GM12891 (cell line): ENCODE measurements at regions not wholly inside any gene's neighbourhood (a gene's known extent, or its start where the extent isn't known, plus 50 kb on each side); places are given as distances from the start of the nearest gene placed in this dataset.
"Not testable (repeated sequence)": the region's sequence is repeated elsewhere in the genome, so short reads cannot be mapped to it uniquely, and the experiment has no call there.

Experiments
- DNase-seq: peaks from one replicate; pipeline ENCODE4 v3.0.0; 2011; ENCODE audit warnings: low spot score; ENCODE audit not compliant: insufficient read length
- FAIRE-seq: peaks from 2 replicates; lab custom pipeline; 2011; peaks lifted over from hg19 to GRCh38; lab: Jason Lieb, UNC
- PAX5 ChIP-seq: IDR thresholded peaks from 2 replicates; pipeline ENCODE4 v1.6.1; 2011; ENCODE audit warnings: low read length, moderate library complexity, mild to moderate bottlenecking; ENCODE audit not compliant: insufficient read depth, severe bottlenecking
- POLR2A ChIP-seq: IDR thresholded peaks from 2 replicates; pipeline ENCODE4 v1.6.1; 2011; ENCODE audit warnings: low read depth, low read length, control low read depth
- POLR2AphosphoS5 ChIP-seq: IDR thresholded peaks from 2 replicates; pipeline ENCODE4 v1.6.1; 2011; ENCODE audit warnings: low read depth, low read length, control low read depth
- POU2F2 ChIP-seq: IDR thresholded peaks from 2 replicates; pipeline ENCODE4 v1.6.1; 2011; ENCODE audit warnings: low read depth, mild to moderate bottlenecking, control low read depth, low read length, moderate library complexity
- SPI1 ChIP-seq: IDR thresholded peaks from 2 replicates; pipeline ENCODE4 v1.6.1; 2011; ENCODE audit warnings: low read depth, low read length, control low read depth
- TAF1 ChIP-seq: IDR thresholded peaks from 2 replicates; pipeline ENCODE4 v1.6.1; 2011; ENCODE audit warnings: low read depth, low read length, control low read depth

DNA sequence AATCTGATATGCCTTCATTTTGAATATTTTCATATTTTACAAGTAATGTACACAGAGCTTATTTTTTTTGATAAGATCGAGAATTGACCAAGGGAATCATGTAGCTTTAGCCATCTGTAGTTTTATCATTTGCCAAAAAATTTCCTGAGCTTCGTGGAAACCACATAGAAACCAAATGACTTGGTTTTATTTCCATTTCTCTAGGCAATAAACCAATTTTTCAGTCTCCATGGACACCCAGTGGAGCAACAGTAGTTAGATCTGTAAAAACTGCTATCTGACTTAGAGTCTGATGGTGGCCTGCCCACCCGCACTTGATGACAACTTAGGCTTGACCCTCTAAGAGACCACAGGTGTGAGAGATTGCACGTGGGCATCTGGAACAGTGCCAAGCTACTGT lies 127.8 kb upstream of the CDK6 start:
- FAIRE-seq (no peak), DNase-seq (no peak)
- TF ChIP-seq TAF1 = no peak
- TF ChIP-seq SPI1 = no peak
- no peak for TF ChIP-seq POLR2A
- no peak for TF ChIP-seq POLR2AphosphoS5
- TF ChIP-seq POU2F2 = no peak
- TF ChIP-seq PAX5 = no peak

DNA sequence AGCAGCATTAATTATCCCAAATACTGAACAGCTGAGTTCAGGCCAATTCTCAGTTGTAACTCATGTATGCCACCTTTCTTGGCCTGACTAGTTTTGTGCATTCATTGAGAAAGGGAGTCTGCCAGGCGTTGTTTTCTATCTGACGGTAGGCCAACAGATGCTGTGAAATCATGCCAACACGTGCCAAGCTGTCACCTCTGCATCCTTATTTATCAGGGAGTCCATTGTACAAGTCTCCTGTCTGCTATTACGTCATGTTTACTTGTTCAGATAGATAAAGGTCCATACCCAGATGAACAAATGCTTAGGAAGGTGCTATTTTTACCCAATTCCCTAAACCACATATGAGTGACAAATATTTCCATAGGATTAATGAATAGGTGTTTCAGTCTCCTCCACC lies 127.2 kb upstream of the CDK6 start:
- no peak for DNase-seq
- TF ChIP-seq POLR2A (no peak), SPI1 (no peak), TAF1 (no peak), PAX5 (no peak), POU2F2 (no peak), POLR2AphosphoS5 (no peak)
- no peak for FAIRE-seq

DNA sequence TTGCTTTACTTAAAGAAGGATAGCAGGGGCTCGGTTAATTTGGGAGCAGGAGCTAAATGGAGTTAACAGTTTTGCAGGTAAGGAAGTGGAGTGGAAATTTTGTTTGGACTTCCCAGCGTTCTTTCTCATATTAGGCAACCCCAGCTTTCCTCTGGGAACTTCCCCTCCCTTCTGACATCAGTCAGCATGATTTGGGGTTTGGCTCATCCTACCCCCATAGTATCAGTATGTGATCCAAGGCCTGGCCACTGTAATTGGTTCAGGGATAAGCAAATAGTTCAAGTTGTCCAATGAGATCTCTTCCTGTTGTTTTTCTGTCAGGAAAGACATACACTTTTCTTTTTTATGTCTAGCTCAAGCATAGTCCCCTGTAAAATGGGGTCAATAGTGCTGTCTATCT lies 125.6 kb upstream of the CDK6 start:
- DNase-seq (no peak), FAIRE-seq (no peak)
- TF ChIP-seq PAX5 = no peak
- TF ChIP-seq POLR2AphosphoS5 = no peak
- no peak for TF ChIP-seq POLR2A
- no peak for TF ChIP-seq SPI1
- no peak for TF ChIP-seq POU2F2
- no peak for TF ChIP-seq TAF1

DNA sequence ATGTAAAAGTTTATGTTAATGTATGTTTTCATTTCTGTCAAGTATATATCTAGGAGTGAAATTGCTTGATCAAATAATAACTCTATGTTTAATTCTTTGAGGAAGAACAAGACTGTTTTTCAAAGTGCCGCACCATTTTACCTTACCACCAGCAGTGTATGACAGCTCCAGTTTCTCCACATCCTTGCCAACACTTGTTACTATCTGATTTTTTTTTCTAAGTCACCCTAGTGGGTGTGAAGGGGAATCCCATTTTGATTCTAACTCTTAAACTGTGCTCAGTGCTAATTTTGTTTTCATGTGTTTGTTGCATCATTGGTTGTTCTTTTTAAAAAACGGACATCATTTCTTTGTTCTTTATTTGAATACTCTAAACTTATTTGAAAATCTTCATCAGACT lies 120.2 kb upstream of the CDK6 start:
- FAIRE-seq = no peak
- DNase-seq = no peak
- TF ChIP-seq SPI1 (no peak), TAF1 (no peak), POLR2A (no peak), POU2F2 (no peak), POLR2AphosphoS5 (no peak), PAX5 (no peak)

DNA sequence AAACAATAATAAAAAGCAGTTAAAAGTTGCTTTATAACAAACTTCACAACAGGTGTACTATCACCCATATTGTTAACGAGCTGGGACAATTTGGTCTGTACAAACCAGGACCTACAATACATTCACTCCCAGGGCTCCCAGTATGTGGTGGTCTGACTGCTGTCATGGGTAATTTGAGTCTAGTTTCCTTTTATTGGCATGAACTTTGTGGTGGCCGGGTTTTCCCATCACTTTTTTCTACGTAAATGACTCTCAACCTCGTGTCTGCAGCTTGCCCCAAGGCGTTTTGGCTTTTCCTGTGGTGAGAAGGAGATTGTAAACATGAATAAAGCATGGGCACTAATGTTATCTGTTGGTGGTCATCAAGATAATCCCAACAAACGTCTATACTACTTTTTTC lies 118.7 kb upstream of the CDK6 start:
- TF ChIP-seq POLR2A (no peak), SPI1 (no peak), POU2F2 (no peak), POLR2AphosphoS5 (no peak), PAX5 (no peak), TAF1 (no peak)
- no peak for DNase-seq
- FAIRE-seq = no peak

DNA sequence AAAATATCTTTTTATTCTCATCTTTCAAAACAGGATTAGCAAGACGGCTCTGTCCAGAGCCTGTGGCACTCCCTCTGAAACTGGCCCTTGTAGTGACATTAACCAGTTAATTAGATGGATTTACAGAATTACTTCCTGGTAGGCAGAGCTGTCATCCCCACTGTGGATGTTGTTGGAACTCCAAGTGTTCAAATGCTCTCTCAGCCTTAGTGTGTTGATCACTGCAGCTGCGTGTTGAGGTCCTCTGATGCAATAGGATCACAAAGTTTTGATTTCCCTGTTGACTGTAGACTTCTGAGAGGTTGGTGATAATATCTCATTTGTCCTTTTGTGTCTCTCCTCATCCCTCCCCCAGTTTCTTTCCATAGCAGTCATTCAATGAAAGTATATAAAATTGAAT lies 117.3 kb upstream of the CDK6 start:
- FAIRE-seq = no peak
- TF ChIP-seq POU2F2 = no peak
- TF ChIP-seq SPI1 = no peak
- no peak for TF ChIP-seq POLR2AphosphoS5
- no peak for TF ChIP-seq PAX5
- TF ChIP-seq TAF1 = no peak
- TF ChIP-seq POLR2A = no peak
- DNase-seq = no peak

DNA sequence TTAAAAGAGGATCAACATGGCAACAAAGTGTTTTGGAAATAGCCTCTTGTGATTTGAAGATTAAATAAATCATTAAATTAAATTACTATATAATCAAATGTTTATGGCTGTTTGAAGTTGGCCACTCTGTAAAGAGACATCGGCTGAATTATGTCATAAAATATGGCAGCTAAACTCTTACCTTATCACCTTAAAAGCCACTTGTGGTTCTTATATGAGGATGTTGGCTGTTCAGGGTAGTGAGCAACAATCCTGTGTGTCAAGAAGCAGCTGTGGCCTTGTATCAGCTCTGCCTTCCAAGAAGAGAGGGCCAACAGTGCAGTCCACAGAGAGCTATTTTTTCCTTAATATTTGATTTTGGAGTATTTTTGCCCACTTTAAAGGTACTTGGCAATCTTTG lies 113.4 kb upstream of the CDK6 start:
- TF ChIP-seq SPI1 (no peak), POLR2AphosphoS5 (no peak), POU2F2 (no peak), TAF1 (no peak), POLR2A (no peak), PAX5 (no peak)
- no peak for DNase-seq
- no peak for FAIRE-seq

DNA sequence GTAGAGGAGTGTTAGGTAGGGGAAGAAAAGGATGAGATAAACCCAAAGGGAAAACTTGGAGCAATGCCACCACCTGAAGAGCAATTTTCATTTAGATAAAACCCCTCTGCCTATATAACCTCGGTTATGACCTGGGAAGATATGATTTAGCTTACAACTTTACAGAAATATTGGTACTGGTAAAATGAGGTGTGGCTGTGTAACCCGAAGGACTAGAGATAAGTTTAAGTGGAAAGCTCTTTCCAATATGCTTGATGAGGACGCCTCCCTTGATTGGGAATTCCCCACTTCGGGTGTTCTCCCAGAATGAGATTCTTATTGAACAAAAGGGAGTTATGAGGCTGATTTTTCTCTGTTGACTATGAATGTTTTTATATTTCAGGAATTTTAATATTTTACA lies 109.5 kb upstream of the CDK6 start:
- FAIRE-seq = no peak
- no peak for DNase-seq
- no peak for TF ChIP-seq PAX5

DNA sequence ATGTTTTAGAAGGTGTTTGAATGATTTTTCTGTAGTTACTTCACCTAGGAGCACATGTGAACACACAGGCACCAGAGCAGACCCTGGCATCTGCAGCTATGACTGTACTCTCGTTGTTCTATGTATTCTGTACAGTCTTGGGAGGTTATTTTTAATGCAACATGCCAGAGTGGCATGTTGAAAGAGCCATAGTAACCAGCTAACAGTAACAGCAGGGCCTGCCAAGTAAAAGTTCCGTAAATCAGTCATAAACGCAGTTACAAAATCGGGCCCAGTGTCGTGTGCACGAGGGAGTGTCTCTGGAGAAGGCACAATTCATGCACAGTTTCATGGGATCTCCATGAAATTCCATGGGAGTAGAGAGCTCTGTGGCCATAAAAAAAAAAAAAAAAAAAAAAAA lies 108.3 kb upstream of the CDK6 start:
- FAIRE-seq (no peak), DNase-seq (no peak)
- no peak for TF ChIP-seq POLR2A

DNA sequence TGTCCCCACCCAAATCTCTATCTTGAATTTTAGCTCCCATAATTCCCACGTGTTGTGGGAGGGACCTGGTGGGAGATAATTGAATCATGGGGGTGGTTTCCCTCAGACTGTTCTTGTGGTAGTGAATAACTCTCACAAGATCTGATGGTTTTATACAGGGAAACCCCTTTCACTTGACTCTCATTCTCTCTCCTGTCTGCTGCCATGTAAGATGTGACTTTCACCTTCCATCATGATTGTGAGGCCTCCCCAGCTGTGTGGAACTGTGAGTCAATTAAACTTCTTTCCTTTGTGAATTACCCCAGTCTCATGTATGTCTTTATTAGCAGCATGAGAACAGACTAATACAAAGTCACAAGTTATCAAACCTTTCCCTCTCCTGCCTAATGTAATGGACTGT lies 106.3 kb upstream of the CDK6 start:
- DNase-seq, FAIRE-seq: not testable (repeated sequence)

DNA sequence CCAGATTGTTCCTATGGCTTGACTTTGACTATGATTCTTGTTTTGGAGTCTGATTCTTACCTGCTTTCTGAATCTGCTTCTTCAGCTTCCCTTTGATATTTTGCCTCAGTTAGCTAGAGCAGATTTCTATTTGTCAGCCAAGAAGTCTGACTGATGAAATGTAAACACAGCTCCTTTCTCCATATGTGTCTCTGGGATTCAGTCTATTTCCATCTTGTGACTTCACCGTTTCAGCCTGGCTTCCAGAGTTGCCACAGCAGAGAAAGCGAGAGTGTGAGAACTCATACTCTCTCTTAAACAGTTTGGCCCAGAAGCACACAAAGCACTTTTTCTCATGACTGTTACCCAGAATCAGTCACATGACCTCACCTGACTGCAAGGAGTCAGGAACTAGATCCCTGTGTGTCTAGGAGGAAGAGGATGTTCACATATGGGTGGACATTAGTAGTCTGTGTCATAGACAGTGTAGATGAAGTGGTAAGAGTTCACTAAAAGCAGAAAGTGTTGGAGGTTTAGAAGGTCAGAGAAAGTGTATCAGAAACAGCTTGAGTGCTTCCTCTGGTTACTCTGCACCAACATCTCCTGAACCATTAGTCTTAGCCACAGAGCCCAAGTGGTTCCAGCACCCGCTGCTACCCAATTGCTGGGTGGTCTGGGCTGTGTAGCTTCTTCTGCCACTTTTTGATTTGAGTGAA lies 103.4 kb upstream of the CDK6 start:
- FAIRE-seq (no peak), DNase-seq (no peak)
- TF ChIP-seq TAF1 (no peak), POU2F2 (no peak), POLR2AphosphoS5 (no peak), SPI1 (no peak), PAX5 (no peak), POLR2A (no peak)
